ENCODE measurements at regions not wholly inside any gene's neighbourhood (a gene's known extent, or its start where the extent isn't known, plus 50 kb on each side); places are given as distances from the start of the nearest gene placed in this dataset.

DNA sequence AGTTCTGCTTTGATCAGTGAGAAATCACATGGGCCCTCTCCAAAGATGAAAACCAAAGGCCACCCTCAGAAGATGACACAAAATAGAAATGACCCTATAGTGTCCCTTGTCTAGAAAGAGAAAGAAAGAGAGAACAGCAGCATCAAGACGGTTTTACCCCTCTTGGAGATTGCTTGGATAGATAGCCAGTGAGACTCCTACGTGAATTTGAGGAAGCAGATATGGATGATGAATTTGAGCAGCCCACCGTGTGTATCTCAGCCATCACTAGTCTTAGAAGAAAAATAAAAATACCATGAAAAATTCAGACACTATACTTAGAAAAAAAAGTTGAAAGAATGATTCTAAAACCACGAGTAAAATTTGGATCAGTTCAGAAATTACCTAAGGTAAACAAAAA is 329.1 kb upstream of the CNTNAP5 start:
- no peak overlapping the region for H3K27ac ChIP-seq
- DNase-seq (ENCODE audit: low spot score): no peak
- TF ChIP-seq CTCF (conservative IDR thresholded peaks at IDR 0.05; ENCODE audit: low read depth): no peak
- CTCF ChIA-PET: no interaction called here
- POLR2A ChIA-PET (ENCODE audit: low non-redundant PET): no interaction called here

DNA sequence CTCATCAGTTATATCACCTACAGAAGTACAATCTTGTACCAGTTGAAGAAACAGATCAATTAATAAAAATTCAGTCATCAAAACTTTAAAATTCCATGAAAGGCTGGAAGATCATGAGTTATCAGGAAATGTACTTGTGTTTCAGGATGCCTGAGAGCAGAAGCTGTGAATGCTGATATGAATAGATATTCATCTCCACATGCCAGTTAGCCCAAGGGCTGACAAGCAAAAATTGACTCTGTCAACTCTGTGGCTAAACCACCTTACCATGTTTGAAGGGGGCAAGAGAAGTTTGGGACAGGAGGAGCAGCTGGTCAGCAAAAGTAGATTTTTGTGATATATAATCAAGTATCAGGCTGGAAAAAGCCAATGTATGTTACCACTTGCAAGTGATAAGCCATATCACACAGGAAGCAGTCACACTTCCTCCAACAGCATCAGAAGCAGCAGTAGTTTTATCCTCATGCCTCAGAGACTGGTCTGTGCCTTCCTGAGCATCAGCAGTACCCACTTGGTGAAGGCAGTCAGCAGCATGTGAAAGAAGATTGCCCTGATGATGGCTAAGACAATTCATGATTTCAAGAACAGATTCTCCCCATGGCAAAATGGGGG is 328.2 kb upstream of the CNTNAP5 start:
- no peak for DNase-seq (ENCODE audit: low spot score)
- ChIA-PET CTCF (no interaction called here), POLR2A (ENCODE audit: low non-redundant PET) (no interaction called here)
- no peak overlapping the region for H3K27ac ChIP-seq
- TF ChIP-seq CTCF (conservative IDR thresholded peaks at IDR 0.05; ENCODE audit: low read depth): no peak

DNA sequence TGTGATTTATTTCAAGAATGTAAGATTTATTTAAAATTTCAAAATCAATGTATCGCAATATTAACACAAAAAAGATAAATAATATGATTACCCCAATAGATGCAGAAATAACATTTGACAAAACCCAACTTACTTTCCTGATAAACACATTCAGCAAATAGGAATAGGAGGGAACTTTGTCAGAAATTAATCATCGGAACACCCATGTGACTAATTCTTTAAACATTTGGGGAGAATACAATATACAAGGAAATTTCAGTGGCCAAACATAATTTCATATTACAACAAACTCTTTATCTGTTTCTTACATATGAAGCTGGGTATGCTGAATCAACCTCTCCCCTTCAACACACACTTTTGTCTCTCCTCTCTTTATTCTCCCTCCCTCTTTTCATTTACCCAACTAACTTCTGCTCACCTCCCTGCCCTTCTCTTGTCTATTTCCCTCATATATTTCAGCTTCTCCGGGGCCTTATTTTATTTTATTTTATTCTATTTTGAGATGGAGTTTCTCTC is 309.6 kb upstream of the CNTNAP5 start:
- ChIA-PET CTCF (no interaction called here), POLR2A (ENCODE audit: low non-redundant PET) (no interaction called here)
- no peak overlapping the region for H3K27ac ChIP-seq
- TF ChIP-seq CTCF (conservative IDR thresholded peaks at IDR 0.05; ENCODE audit: low read depth): no peak
- DNase-seq (ENCODE audit: low spot score): peak; percentile 59

- no peak for TF ChIP-seq CTCF (conservative IDR thresholded peaks at IDR 0.05; ENCODE audit: low read depth)
- CTCF ChIA-PET: interaction anchor here (0.6 kb wide), 1 partner anchor 750 kb away, joined by 3 read pairs; no protein-coding TSS in a partner anchor
- no peak for DNase-seq (ENCODE audit: low spot score)
- POLR2A ChIA-PET (ENCODE audit: low non-redundant PET): no interaction called here
- no peak overlapping the region for H3K27ac ChIP-seq
These were observed 307.3 kb upstream of the CNTNAP5 start for GRCh38 chr2:123717636-123718334.

DNA sequence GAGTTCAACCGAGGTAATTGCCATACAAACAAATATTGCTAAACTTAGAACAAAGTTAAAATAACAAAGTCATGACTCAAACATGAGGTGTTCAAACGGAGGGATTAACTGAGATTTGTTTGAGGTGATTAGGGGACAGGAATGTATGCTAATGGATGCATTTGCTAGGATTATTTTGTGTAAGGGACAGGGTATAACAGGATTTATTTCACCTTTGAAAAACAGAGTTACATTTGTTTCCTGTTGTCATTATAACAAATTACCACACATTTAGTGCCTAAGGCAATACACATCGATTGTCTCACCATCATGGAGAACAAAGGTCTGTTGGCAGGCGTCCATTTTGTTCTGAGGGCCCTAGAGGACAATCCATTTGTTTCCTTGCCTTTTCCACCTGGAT is 304.3 kb upstream of the CNTNAP5 start:
- H3K27ac ChIP-seq: no peak overlapping the region
- peak; percentile 35 for DNase-seq (ENCODE audit: low spot score)
- ChIA-PET POLR2A (ENCODE audit: low non-redundant PET) (no interaction called here), CTCF (no interaction called here)
- no peak for TF ChIP-seq CTCF (conservative IDR thresholded peaks at IDR 0.05; ENCODE audit: low read depth)

GRCh38 chr2:123723706-123724105 is 301.4 kb upstream of the CNTNAP5 start:
- TF ChIP-seq CTCF (conservative IDR thresholded peaks at IDR 0.05; ENCODE audit: low read depth): no peak
- CTCF ChIA-PET: no interaction called here
- no peak for DNase-seq (ENCODE audit: low spot score)
- POLR2A ChIA-PET (ENCODE audit: low non-redundant PET): no interaction called here
- H3K27ac ChIP-seq: no peak overlapping the region
